Left lung (tissue), 4 donors: ENCODE measurements at regions not wholly inside any gene's neighbourhood (a gene's known extent, or its start where the extent isn't known, plus 50 kb on each side); places are given as distances from the start of the nearest gene placed in this dataset.

ENCODE experiments used
- ATAC-seq: fragments of 200-7000 bp; cut with Tn5 transposase; one replicate; pipeline ENCODE4 v1.9.1; 2020; ENCODE audit warnings: moderate library complexity
- DNase-seq, 4 donors: peaks; one replicate each; pipeline ENCODE4 v3.0.0-alpha.2; 2013 to 2020
- H3K27ac ChIP-seq, 2 donors: fragments of 200-600 bp; sonication (generic) in 1 of 2; one replicate each; pipeline versions ENCODE4 v1.5.0 to v1.8.0; 2020 to 2021
- H3K27me3 ChIP-seq, 2 donors: fragments of 200-600 bp; sonication (generic) in 1 of 2; one replicate each; pipeline versions ENCODE4 v1.5.0 to v1.8.0; 2020 to 2021
- H3K36me3 ChIP-seq, 2 donors: fragments of 200-600 bp; sonication (generic) in 1 of 2; one replicate each; pipeline versions ENCODE4 v1.5.0 to v1.8.0; 2020 to 2021
- H3K4me1 ChIP-seq, 2 donors: fragments of 200-600 bp; one replicate each; pipeline ENCODE4 v1.8.0; 2021
- H3K4me3 ChIP-seq, 2 donors: fragments of 200-600 bp; sonication (generic) in 1 of 2; one replicate each; pipeline versions ENCODE4 v1.5.0 to v1.8.0; 2020 to 2021; ENCODE audit warnings: mild to moderate bottlenecking in 1 of 2
- H3K9me3 ChIP-seq, 2 donors: fragments of 200-600 bp; sonication (generic) in 1 of 2; one replicate each; pipeline versions ENCODE4 v1.5.0 to v1.8.0; 2020 to 2021
- CTCF ChIP-seq, 2 donors: fragments of 200-600 bp; sonication (generic) in 1 of 2; IDR thresholded peaks; one replicate each; pipeline versions ENCODE4 v1.5.0 to v1.8.0; 2021; ENCODE audit warnings: antibody characterized with exemption in 2 of 2
- intact Hi-C, 2 donors: fragments of 100-400 bp; cut with DNase I; formaldehyde crosslinking; loops; one replicate each; pipeline versions ENCODE4 v1.11.2 to v1.14.2; 2022
- donor health status: DM: no; HTN: yes; CAD: no.
- donor health status: DM: no; HTN: no; CAD: no.

DNA sequence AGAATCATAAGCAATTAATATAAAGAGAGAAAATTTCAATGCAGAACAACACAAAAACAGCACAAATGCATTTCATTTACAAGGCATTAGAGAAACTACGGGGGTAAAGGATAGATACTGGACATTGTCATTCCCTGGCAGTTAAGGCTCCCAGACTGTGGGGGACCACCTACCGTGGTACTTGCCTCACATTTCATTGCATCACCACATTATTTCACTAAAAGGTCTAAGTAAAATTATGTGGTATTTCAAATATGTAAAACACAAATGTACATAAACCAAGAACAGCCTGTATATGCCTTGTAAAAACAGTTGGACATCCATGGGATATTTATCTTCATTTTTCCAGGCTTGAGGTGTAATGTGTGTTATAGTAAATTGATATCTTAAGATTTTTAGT lies 571.2 kb upstream of the ZNF462 start:
- Histone ChIP-seq H3K36me3 (no peaks in the 10 kb centered on the region), H3K27ac (no peak overlapping the region), H3K27me3 (no peaks in the 10 kb centered on the region), H3K4me3 (no peak overlapping the region), H3K4me1 (no peaks in the 10 kb centered on the region), H3K9me3 (no peaks in the 10 kb centered on the region)
- intact Hi-C loops, result no loop called here
- TF ChIP-seq CTCF (IDR thresholded peaks at IDR 0.05), result no peak
- ATAC-seq (no peak), DNase-seq (no peak)

GRCh38 chr9:106296426-106296825 lies 566.5 kb upstream of the ZNF462 start:
- intact Hi-C loops, result no loop called here
- no peaks in the 10 kb centered on the region for H3K36me3 ChIP-seq
- no peak for TF ChIP-seq CTCF (IDR thresholded peaks at IDR 0.05)
- no peaks in the 10 kb centered on the region for H3K4me1 ChIP-seq
- no peaks in the 10 kb centered on the region for H3K27me3 ChIP-seq
- H3K9me3 ChIP-seq, result no peaks in the 10 kb centered on the region
- no peak for ATAC-seq
- no peak overlapping the region for H3K27ac ChIP-seq
- DNase-seq, result no peak
- no peak overlapping the region for H3K4me3 ChIP-seq

GRCh38 chr9:106298997-106299396 lies 564.0 kb upstream of the ZNF462 start:
- Histone ChIP-seq H3K9me3 (no peaks in the 10 kb centered on the region), H3K4me1 (no peaks in the 10 kb centered on the region), H3K27ac (no peak overlapping the region), H3K4me3 (no peak overlapping the region), H3K36me3 (no peaks in the 10 kb centered on the region), H3K27me3 (no peaks in the 10 kb centered on the region)
- no peak for TF ChIP-seq CTCF (IDR thresholded peaks at IDR 0.05)
- ATAC-seq (no peak), DNase-seq (no peak)
- intact Hi-C loops, result no loop called here

GRCh38 chr9:106304401-106304920 lies 558.5 kb upstream of the ZNF462 start:
- Histone ChIP-seq H3K36me3 (no peaks in the 10 kb centered on the region), H3K4me3 (no peak overlapping the region), H3K27ac (no peak overlapping the region), H3K9me3 (no peaks in the 10 kb centered on the region), H3K27me3 (no peaks in the 10 kb centered on the region), H3K4me1 (no peaks in the 10 kb centered on the region)
- no peak for DNase-seq
- intact Hi-C loops, result no loop called here
- TF ChIP-seq CTCF (IDR thresholded peaks at IDR 0.05), result no peak
- ATAC-seq, result no peak

GRCh38 chr9:106305428-106306133 lies 557.4 kb upstream of the ZNF462 start:
- no peak for ATAC-seq
- intact Hi-C loops, result no loop called here

More at GRCh38 chr9:106305428-106306133, 557.4 kb upstream of the ZNF462 start:
- TF ChIP-seq CTCF (IDR thresholded peaks at IDR 0.05), result no peak
- H3K27ac ChIP-seq, result no peak overlapping the region
- H3K4me1 ChIP-seq, result no peaks in the 10 kb centered on the region
- H3K36me3 ChIP-seq, result no peaks in the 10 kb centered on the region
- H3K9me3 ChIP-seq, result no peaks in the 10 kb centered on the region
- peak in 1 of 4 donors; percentile 21 for DNase-seq
- H3K4me3 ChIP-seq, result no peak overlapping the region
- no peaks in the 10 kb centered on the region for H3K27me3 ChIP-seq
